ENCODE measurements at regions not wholly inside any gene's neighbourhood (a gene's known extent, or its start where the extent isn't known, plus 50 kb on each side); places are given as distances from the start of the nearest gene placed in this dataset.

DNA sequence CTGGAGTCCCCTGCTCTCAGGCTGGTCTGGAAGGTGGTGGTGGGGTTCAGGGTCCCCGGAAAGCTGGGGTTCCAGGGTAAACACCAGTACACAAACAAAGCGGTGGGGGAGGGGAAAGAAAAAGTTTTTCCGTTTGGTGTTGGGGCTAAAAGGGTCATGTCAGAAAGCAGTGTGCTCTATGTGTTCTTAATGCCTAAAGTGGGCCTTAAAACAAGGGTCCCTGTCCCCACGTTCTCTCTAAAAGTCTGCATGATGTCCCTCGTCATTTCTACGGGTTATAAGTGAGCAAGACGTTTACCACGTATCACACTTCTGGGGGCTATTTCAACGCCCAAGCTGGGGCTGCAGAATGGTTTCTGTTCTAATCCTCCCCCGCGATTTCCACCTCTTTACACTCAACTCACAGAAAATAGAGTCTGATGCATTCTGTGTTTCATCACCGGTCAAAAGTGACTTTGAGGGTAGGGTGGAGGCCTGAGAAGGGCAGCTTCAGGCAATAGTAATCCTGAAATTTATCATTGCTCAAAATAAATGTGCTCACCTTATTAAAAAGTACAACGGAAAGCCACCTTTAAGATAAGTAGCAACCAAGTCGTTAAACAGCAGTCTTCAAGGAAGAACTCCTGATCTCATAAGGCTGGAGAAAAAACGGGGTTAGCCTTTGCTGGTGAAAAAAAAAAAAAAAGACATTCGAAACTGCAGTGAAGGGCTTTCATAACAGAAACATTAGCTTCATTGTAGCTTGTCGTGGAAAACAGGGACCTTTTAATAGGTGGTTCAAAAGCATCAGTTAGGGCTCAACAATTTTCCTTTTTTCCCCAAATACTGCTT, 63.9 kb upstream of the PTGR2 start:
- TF ChIP-seq CTCF (conservative IDR thresholded peaks at IDR 0.05 in 1 of 2, IDR thresholded peaks at IDR 0.05 in 1 of 2; ENCODE audit: extremely low read depth in 1 of 2, insufficient read depth in 1 of 2, low read depth in 1 of 2, low read length in 2 of 2) (no peak), EZH2 (IDR thresholded peaks at IDR 0.05; ENCODE audit: borderline replicate concordance, low read length) (no peak)

Data from mammary epithelial cell (primary cell).